NT2/D1 (cell line): ENCODE measurements at regions not wholly inside any gene's neighbourhood (a gene's known extent, or its start where the extent isn't known, plus 50 kb on each side); places are given as distances from the start of the nearest gene placed in this dataset.
"Not testable (repeated sequence)": the region's sequence is repeated elsewhere in the genome, so short reads cannot be mapped to it uniquely, and the experiment has no call there.

Experiments
- DNase-seq: peaks from one replicate; pipeline ENCODE4 v3.0.0-alpha.2; 2011; ENCODE audit warnings: low read depth, low spot score
- H3K27me3 ChIP-seq: 2 replicates; pipeline ENCODE4 v1.6.0; 2011; ENCODE audit warnings: mild to moderate bottlenecking; ENCODE audit not compliant: insufficient read length, insufficient read depth
- H3K36me3 ChIP-seq: 2 replicates; pipeline ENCODE4 v1.6.1; 2011; ENCODE audit warnings: mild to moderate bottlenecking, low read length, mixed read lengths; ENCODE audit not compliant: insufficient read depth, insufficient read length
- H3K4me1 ChIP-seq: 2 replicates; pipeline ENCODE4 v1.5.1; 2011; ENCODE audit not compliant: insufficient read depth, insufficient read length
- H3K4me3 ChIP-seq: 2 replicates; pipeline ENCODE4 v1.5.1; 2011; ENCODE audit warnings: low read depth; ENCODE audit not compliant: insufficient read length
- H3K9ac ChIP-seq: 2 replicates; pipeline ENCODE4 v1.6.0; 2011; ENCODE audit warnings: low read depth; ENCODE audit not compliant: insufficient read length
- H3K9me3 ChIP-seq: 2 replicates; pipeline ENCODE4 v1.5.1; 2011; ENCODE audit warnings: mild to moderate bottlenecking, low read length; ENCODE audit not compliant: insufficient read depth
- SUZ12 ChIP-seq: IDR thresholded peaks from 2 replicates; pipeline ENCODE4 v1.6.1; 2011; ENCODE audit not compliant: insufficient read length, insufficient read depth; ENCODE audit errors: extremely low read depth
- YY1 ChIP-seq: IDR thresholded peaks from 2 replicates; pipeline ENCODE4 v1.6.1; 2011; ENCODE audit not compliant: insufficient read length, insufficient read depth
- ZNF274 ChIP-seq: IDR thresholded peaks from 2 replicates; pipeline ENCODE4 v1.6.1; 2011; ENCODE audit warnings: mild to moderate bottlenecking, low read depth, low read length

- no peak for DNase-seq
- TF ChIP-seq ZNF274 (no peak), YY1 (no peak), SUZ12 (no peak)
- Histone ChIP-seq H3K4me3 (no peak overlapping the region), H3K9me3 (no peaks in the 10 kb centered on the region), H3K9ac (no peak overlapping the region), H3K27me3 (no peaks in the 10 kb centered on the region), H3K4me1 (no peaks in the 10 kb centered on the region), H3K36me3 (no peaks in the 10 kb centered on the region)
Observed at GRCh38 chr10:55800602-55801352, 560.3 kb downstream of the ZWINT start.

- no peak for TF ChIP-seq SUZ12
- no peak for TF ChIP-seq YY1
- no peak for TF ChIP-seq ZNF274
- H3K27me3 ChIP-seq: no peaks in the 10 kb centered on the region
Observed at GRCh38 chr10:55793024-55793423, 568.0 kb downstream of the ZWINT start.

GRCh38 chr10:55790276-55790675 is 570.8 kb downstream of the ZWINT start:
- DNase-seq, H3K4me3 ChIP-seq, H3K9ac ChIP-seq, H3K27me3 ChIP-seq, H3K4me1 ChIP-seq, H3K36me3 ChIP-seq, H3K9me3 ChIP-seq: not testable (repeated sequence)

More at GRCh38 chr10:55793024-55793423, 568.0 kb downstream of the ZWINT start:
- no peak for DNase-seq
- no peaks in the 10 kb centered on the region for H3K4me1 ChIP-seq
- no peaks in the 10 kb centered on the region for H3K9me3 ChIP-seq
- no peak overlapping the region for H3K4me3 ChIP-seq
- no peaks in the 10 kb centered on the region for H3K36me3 ChIP-seq
- H3K9ac ChIP-seq: no peak overlapping the region

GRCh38 chr10:55786461-55787050 is 574.5 kb downstream of the ZWINT start:
- no peak for DNase-seq
- H3K27me3 ChIP-seq: no peaks in the 10 kb centered on the region
- H3K4me3 ChIP-seq: no peak overlapping the region
- no peaks in the 10 kb centered on the region for H3K4me1 ChIP-seq
- TF ChIP-seq YY1 (no peak), ZNF274 (no peak), SUZ12 (no peak)
- H3K9ac ChIP-seq: no peak overlapping the region
- no peaks in the 10 kb centered on the region for H3K36me3 ChIP-seq
- no peaks in the 10 kb centered on the region for H3K9me3 ChIP-seq

- no peaks in the 10 kb centered on the region for H3K4me1 ChIP-seq
- no peak overlapping the region for H3K4me3 ChIP-seq
- H3K9ac ChIP-seq: no peak overlapping the region
- no peaks in the 10 kb centered on the region for H3K36me3 ChIP-seq
- TF ChIP-seq YY1 (no peak), ZNF274 (no peak), SUZ12 (no peak)
- H3K27me3 ChIP-seq: no peaks in the 10 kb centered on the region
- DNase-seq: no peak
- no peaks in the 10 kb centered on the region for H3K9me3 ChIP-seq
Observed at GRCh38 chr10:55782181-55782580, 578.9 kb downstream of the ZWINT start.

GRCh38 chr10:55766212-55766611 is 594.8 kb downstream of the ZWINT start:
- H3K27me3 ChIP-seq: no peaks in the 10 kb centered on the region
- no peak for DNase-seq
- TF ChIP-seq ZNF274 (no peak), SUZ12 (no peak), YY1 (no peak)
- no peaks in the 10 kb centered on the region for H3K9me3 ChIP-seq
- H3K36me3 ChIP-seq: no peaks in the 10 kb centered on the region
- H3K4me3 ChIP-seq: no peak overlapping the region
- no peak overlapping the region for H3K9ac ChIP-seq
- no peaks in the 10 kb centered on the region for H3K4me1 ChIP-seq

GRCh38 chr10:55750458-55750857 is 610.6 kb downstream of the ZWINT start:
- H3K27me3 ChIP-seq: no peaks in the 10 kb centered on the region
- no peaks in the 10 kb centered on the region for H3K9me3 ChIP-seq
- H3K36me3 ChIP-seq: no peaks in the 10 kb centered on the region
- H3K4me1 ChIP-seq: no peaks in the 10 kb centered on the region
- no peak overlapping the region for H3K4me3 ChIP-seq
- TF ChIP-seq SUZ12: no peak
- TF ChIP-seq YY1: no peak
- TF ChIP-seq ZNF274: no peak
- DNase-seq: no peak
- no peak overlapping the region for H3K9ac ChIP-seq

- no peak for DNase-seq
- no peak overlapping the region for H3K9ac ChIP-seq
- H3K9me3 ChIP-seq: no peaks in the 10 kb centered on the region
- no peak overlapping the region for H3K4me3 ChIP-seq
- no peaks in the 10 kb centered on the region for H3K27me3 ChIP-seq
- no peaks in the 10 kb centered on the region for H3K4me1 ChIP-seq
- no peak for TF ChIP-seq YY1
- no peak for TF ChIP-seq ZNF274
- no peak for TF ChIP-seq SUZ12
- no peaks in the 10 kb centered on the region for H3K36me3 ChIP-seq
Observed at GRCh38 chr10:55747244-55747643, 613.8 kb downstream of the ZWINT start.
